Lower lobe of right lung (tissue), 2 donors: ENCODE measurements at regions not wholly inside any gene's neighbourhood (a gene's known extent, or its start where the extent isn't known, plus 50 kb on each side); places are given as distances from the start of the nearest gene placed in this dataset.

Experiments
- ATAC-seq, 2 donors: fragments of 200-7000 bp; cut with Tn5 transposase; one replicate each; pipeline ENCODE4 v1.9.1; 2020 to 2022; ENCODE audit warnings: mild to moderate bottlenecking in 2 of 2, moderate library complexity in 2 of 2
- DNase-seq: peaks from one replicate; pipeline ENCODE4 v3.0.0-alpha.2; 2020
- H3K27ac ChIP-seq: fragments of 200-600 bp; one replicate; pipeline ENCODE4 v1.8.0; 2022
- H3K27me3 ChIP-seq: fragments of 200-600 bp; one replicate; pipeline ENCODE4 v1.8.0; 2022; ENCODE audit warnings: low read depth
- H3K36me3 ChIP-seq: fragments of 200-600 bp; one replicate; pipeline ENCODE4 v1.8.0; 2022; ENCODE audit warnings: mild to moderate bottlenecking
- H3K4me1 ChIP-seq: fragments of 200-600 bp; one replicate; pipeline ENCODE4 v1.8.0; 2022
- H3K4me3 ChIP-seq: fragments of 200-600 bp; one replicate; pipeline ENCODE4 v1.8.0; 2022; ENCODE audit warnings: mild to moderate bottlenecking
- H3K9me3 ChIP-seq: fragments of 200-600 bp; one replicate; pipeline ENCODE4 v1.8.0; 2022
- intact Hi-C: fragments of 100-400 bp; cut with DNase I; formaldehyde crosslinking; loops from one replicate; pipeline ENCODE4 v1.11.0; 2022
- TF ChIP-seq, protein P1 (sequence below): fragments of 200-600 bp; IDR thresholded peaks from one replicate; pipeline ENCODE4 v1.8.0; 2022; ENCODE audit warnings: antibody characterized with exemption, mild to moderate bottlenecking
- donor health status: DM: no; HTN: yes; CAD: no; lungs with severe emphysema.

DNA sequence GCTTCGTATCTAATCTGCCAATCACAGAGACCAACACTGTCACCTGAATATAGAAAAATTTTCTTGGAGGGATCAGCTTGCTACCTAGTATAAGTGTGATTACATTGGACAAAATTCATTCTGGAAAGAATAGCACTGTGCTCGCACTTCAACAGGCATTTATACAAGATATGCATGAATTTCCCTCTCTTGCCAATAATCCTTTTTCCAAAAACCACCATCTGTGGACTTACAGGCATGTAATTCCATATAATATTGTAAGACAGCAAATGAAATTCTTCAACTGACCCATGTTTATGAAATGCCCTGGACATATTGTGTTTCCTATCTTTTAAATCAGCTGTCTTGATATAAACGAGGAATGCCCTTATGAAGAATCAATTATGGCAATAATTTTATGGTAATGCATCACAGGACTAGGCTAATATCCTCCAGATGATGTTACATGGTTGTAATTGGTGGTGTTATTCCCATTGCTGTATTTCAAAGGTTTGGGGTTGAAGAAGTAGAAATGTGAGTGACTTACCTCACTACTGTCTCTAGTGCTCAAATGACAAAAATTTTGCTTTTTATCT is 861.4 kb upstream of the NECTIN3 start:
- Histone ChIP-seq H3K4me3 (no peak overlapping the region), H3K27me3 (no peaks in the 10 kb centered on the region), H3K4me1 (no peaks in the 10 kb centered on the region), H3K36me3 (no peaks in the 10 kb centered on the region), H3K9me3 (no peaks in the 10 kb centered on the region), H3K27ac (no peak overlapping the region)
- DNase-seq: no peak
- no peak for ATAC-seq
- intact Hi-C loops: no loop called here
- TF ChIP-seq, protein P1, sequence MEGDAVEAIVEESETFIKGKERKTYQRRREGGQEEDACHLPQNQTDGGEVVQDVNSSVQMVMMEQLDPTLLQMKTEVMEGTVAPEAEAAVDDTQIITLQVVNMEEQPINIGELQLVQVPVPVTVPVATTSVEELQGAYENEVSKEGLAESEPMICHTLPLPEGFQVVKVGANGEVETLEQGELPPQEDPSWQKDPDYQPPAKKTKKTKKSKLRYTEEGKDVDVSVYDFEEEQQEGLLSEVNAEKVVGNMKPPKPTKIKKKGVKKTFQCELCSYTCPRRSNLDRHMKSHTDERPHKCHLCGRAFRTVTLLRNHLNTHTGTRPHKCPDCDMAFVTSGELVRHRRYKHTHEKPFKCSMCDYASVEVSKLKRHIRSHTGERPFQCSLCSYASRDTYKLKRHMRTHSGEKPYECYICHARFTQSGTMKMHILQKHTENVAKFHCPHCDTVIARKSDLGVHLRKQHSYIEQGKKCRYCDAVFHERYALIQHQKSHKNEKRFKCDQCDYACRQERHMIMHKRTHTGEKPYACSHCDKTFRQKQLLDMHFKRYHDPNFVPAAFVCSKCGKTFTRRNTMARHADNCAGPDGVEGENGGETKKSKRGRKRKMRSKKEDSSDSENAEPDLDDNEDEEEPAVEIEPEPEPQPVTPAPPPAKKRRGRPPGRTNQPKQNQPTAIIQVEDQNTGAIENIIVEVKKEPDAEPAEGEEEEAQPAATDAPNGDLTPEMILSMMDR: no peak

DNA sequence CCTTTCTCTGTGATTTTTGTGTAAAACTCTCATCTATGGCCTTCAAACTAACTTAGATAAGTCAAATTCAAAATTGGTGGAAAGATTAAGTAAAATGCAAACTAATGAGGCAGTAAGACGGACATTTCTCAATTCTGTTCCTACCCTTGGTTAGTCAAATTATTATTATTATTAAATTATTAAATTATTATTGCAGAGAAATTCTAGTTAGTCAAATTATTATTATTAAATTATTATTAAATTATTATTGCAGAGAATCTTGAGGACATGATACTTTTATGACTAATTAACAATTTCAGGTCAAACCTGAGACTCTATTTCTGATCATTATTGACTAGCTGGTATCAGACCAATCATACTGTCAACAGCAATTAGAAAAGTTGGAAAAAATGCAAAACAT is 845.0 kb upstream of the NECTIN3 start:
- Histone ChIP-seq H3K36me3 (no peaks in the 10 kb centered on the region), H3K4me1 (no peaks in the 10 kb centered on the region), H3K27me3 (no peaks in the 10 kb centered on the region), H3K27ac (no peak overlapping the region), H3K9me3 (no peaks in the 10 kb centered on the region), H3K4me3 (no peak overlapping the region)
- ATAC-seq: no peak
- TF ChIP-seq, protein P1: no peak
- no peak for DNase-seq
- intact Hi-C loops: no loop called here

GRCh38 chr3:110227991-110228390 is 843.6 kb upstream of the NECTIN3 start:
- TF ChIP-seq, protein P1: no peak
- ATAC-seq: no peak
- no peak overlapping the region for H3K4me3 ChIP-seq
- no peaks in the 10 kb centered on the region for H3K27me3 ChIP-seq
- no peaks in the 10 kb centered on the region for H3K4me1 ChIP-seq
- no peak overlapping the region for H3K27ac ChIP-seq
- no peak for DNase-seq
- intact Hi-C loops: no loop called here
- H3K36me3 ChIP-seq: no peaks in the 10 kb centered on the region
- no peaks in the 10 kb centered on the region for H3K9me3 ChIP-seq

- intact Hi-C loops: no loop called here
- H3K27ac ChIP-seq: no peak overlapping the region
- DNase-seq: no peak
- no peak overlapping the region for H3K4me3 ChIP-seq
- no peaks in the 10 kb centered on the region for H3K4me1 ChIP-seq
- no peaks in the 10 kb centered on the region for H3K9me3 ChIP-seq
- H3K36me3 ChIP-seq: no peaks in the 10 kb centered on the region
- TF ChIP-seq, protein P1: no peak
- no peaks in the 10 kb centered on the region for H3K27me3 ChIP-seq
- ATAC-seq: no peak
Measured at GRCh38 chr3:110234831-110235230, 836.8 kb upstream of the NECTIN3 start.

GRCh38 chr3:110236976-110237610 is 834.5 kb upstream of the NECTIN3 start:
- ATAC-seq: no peak
- intact Hi-C loops: no loop called here
- no peaks in the 10 kb centered on the region for H3K27me3 ChIP-seq
- H3K4me1 ChIP-seq: no peaks in the 10 kb centered on the region
- H3K36me3 ChIP-seq: no peaks in the 10 kb centered on the region
- DNase-seq: no peak
- no peak overlapping the region for H3K27ac ChIP-seq
- no peak overlapping the region for H3K4me3 ChIP-seq
- no peaks in the 10 kb centered on the region for H3K9me3 ChIP-seq
- TF ChIP-seq, protein P1: no peak
